Panc1 (cell line): ENCODE measurements at regions not wholly inside any gene's neighbourhood (a gene's known extent, or its start where the extent isn't known, plus 50 kb on each side); places are given as distances from the start of the nearest gene placed in this dataset.

Experiments used
- ATAC-seq: fragments of 200-7000 bp; cut with Tn5 transposase; 2 replicates; pipeline ENCODE4 v1.9.1; 2020; ENCODE audit warnings: mild to moderate bottlenecking, moderate library complexity
- BruUV-seq: library from RNA; stranded (reverse); fragments of 400-500 nt; replicated peaks from 2 replicates; lab custom pipeline; 2021; lab: Mats Ljungman, UMichigan
- CTCF ChIA-PET: fragments of 300-600 bp; sonication (Branson Sonifier 250); formaldehyde crosslinking; loops from one replicate; lab custom pipeline; 2022; ENCODE audit warnings: antibody characterized with exemption; lab: Charles Lee
- POLR2A ChIA-PET: fragments of 300-600 bp; sonication (Branson Sonifier 250); formaldehyde crosslinking; loops from one replicate; lab custom pipeline; 2022; ENCODE audit warnings: antibody characterized with exemption; lab: Charles Lee
- DNase-seq: peaks from one replicate; pipeline ENCODE4 v3.0.0-alpha.2; 2010; ENCODE audit warnings: low read depth, low spot score
- H3K27ac ChIP-seq: 2 replicates; pipeline ENCODE4 v1.5.1; 2011; ENCODE audit warnings: mild to moderate bottlenecking, low read length, inconsistent platforms
- H3K27me3 ChIP-seq: fragments of 200-500 bp; sonication (Bioruptor generic); 2 replicates; pipeline ENCODE4 v1.6.0; 2014; ENCODE audit warnings: low read length, inconsistent platforms; ENCODE audit not compliant: control insufficient read depth, insufficient read depth
- H3K36me3 ChIP-seq: fragments of 200-500 bp; sonication (Bioruptor generic); 2 replicates; pipeline ENCODE4 v1.5.1; 2014; ENCODE audit warnings: inconsistent platforms, mild to moderate bottlenecking, low read length, moderate library complexity; ENCODE audit not compliant: control insufficient read depth, insufficient read depth
- H3K4me1 ChIP-seq: 2 replicates; pipeline ENCODE4 v1.5.1; 2011; ENCODE audit warnings: inconsistent platforms, mild to moderate bottlenecking, low read length, moderate library complexity; ENCODE audit not compliant: control insufficient read depth, insufficient read depth
- H3K4me3 ChIP-seq, 2 experiments: 2 replicates each; pipeline ENCODE4 v1.5.1; 2011 to 2012; ENCODE audit warnings: low read depth in 2 of 2, low read length in 2 of 2, mild to moderate bottlenecking in 2 of 2, inconsistent platforms in 1 of 2, moderate library complexity in 1 of 2
- H3K9me3 ChIP-seq: fragments of 200-500 bp; sonication (Bioruptor generic); 2 replicates; pipeline ENCODE4 v1.5.1; 2014; ENCODE audit warnings: low read depth, mild to moderate bottlenecking, inconsistent platforms, low read length, moderate library complexity; ENCODE audit not compliant: control insufficient read depth, insufficient read depth
- CTCF ChIP-seq: fragments of 450-650 bp; IDR thresholded peaks from 2 replicates; pipeline ENCODE4 v1.5.1; 2017; ENCODE audit warnings: mild to moderate bottlenecking
- POLR2AphosphoS5 ChIP-seq: IDR thresholded peaks from 2 replicates; pipeline ENCODE4 v1.6.1; 2012; ENCODE audit warnings: mild to moderate bottlenecking, low read depth, low read length, moderate library complexity
- SIN3A ChIP-seq: IDR thresholded peaks from 2 replicates; pipeline ENCODE4 v1.6.1; 2012; ENCODE audit warnings: low read depth, mild to moderate bottlenecking, low read length, moderate library complexity, borderline replicate concordance; ENCODE audit not compliant: insufficient read depth
- TCF7L2 ChIP-seq: IDR thresholded peaks from 2 replicates; pipeline ENCODE4 v1.6.1; 2011; ENCODE audit warnings: mild to moderate bottlenecking, low read depth, low read length, inconsistent platforms
- in situ Hi-C: cut with HindIII; loops from 2 replicates; pipeline ENCODE4 v1.10.0; 2016; ENCODE audit warnings: low sequenced_read_pairs, low pct_unique_long_range_greater_than_20kb
- intact Hi-C: fragments of 100-400 bp; cut with micrococcal nuclease; formaldehyde crosslinking; loops from one replicate; pipeline ENCODE4 v1.10.0; 2022; ENCODE audit not compliant: unreplicated experiment
- TF ChIP-seq, protein P1 (sequence below), 2 experiments: IDR thresholded peaks; 2 replicates each; pipeline ENCODE4 v1.6.1; 2011 to 2012; ENCODE audit warnings: low read depth in 2 of 2, control low read depth in 1 of 2, low read length in 1 of 2, mild to moderate bottlenecking in 1 of 2, moderate library complexity in 1 of 2; ENCODE audit not compliant: insufficient read depth in 1 of 2

DNA sequence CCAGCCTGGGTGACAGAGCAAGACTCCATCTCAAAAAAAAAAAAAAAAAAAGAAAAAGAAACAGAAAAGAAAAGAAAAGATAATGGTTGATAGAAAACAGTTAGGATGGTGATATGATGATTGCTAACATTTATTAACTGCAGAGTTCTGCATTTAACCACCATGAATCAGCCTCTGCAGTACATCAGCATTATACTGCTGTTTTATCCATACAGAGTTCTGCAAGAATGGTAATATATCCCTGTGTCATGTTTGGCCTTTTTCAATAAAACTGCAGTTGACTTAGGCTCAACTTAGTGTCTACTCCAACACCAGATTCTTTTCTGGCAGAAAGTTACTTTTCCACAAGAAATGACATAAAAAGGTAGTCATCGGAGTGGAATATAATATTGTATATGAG lies 62.6 kb downstream of the DUSP6 start:
- intact Hi-C loops (no loop called here), in situ Hi-C loops (no loop called here)
- Histone ChIP-seq H3K27ac (no peak overlapping the region), H3K36me3 (no peaks in the 10 kb centered on the region), H3K4me3 (no peak overlapping the region), H3K27me3 (no peaks in the 10 kb centered on the region), H3K4me1 (no peaks in the 10 kb centered on the region), H3K9me3 (no peaks in the 10 kb centered on the region)
- no peak for DNase-seq
- no peak for ATAC-seq
- ChIA-PET CTCF (no interaction called here), POLR2A (interaction anchor here (0.7 kb wide), 1 partner anchor 148 kb away, joined by 10 read pairs; no protein-coding TSS in a partner anchor)
- BruUV-seq, result no TSS peak
- TF ChIP-seq TCF7L2 (no peak), CTCF (no peak), SIN3A (no peak), POLR2AphosphoS5 (no peak)
- TF ChIP-seq, protein P1, sequence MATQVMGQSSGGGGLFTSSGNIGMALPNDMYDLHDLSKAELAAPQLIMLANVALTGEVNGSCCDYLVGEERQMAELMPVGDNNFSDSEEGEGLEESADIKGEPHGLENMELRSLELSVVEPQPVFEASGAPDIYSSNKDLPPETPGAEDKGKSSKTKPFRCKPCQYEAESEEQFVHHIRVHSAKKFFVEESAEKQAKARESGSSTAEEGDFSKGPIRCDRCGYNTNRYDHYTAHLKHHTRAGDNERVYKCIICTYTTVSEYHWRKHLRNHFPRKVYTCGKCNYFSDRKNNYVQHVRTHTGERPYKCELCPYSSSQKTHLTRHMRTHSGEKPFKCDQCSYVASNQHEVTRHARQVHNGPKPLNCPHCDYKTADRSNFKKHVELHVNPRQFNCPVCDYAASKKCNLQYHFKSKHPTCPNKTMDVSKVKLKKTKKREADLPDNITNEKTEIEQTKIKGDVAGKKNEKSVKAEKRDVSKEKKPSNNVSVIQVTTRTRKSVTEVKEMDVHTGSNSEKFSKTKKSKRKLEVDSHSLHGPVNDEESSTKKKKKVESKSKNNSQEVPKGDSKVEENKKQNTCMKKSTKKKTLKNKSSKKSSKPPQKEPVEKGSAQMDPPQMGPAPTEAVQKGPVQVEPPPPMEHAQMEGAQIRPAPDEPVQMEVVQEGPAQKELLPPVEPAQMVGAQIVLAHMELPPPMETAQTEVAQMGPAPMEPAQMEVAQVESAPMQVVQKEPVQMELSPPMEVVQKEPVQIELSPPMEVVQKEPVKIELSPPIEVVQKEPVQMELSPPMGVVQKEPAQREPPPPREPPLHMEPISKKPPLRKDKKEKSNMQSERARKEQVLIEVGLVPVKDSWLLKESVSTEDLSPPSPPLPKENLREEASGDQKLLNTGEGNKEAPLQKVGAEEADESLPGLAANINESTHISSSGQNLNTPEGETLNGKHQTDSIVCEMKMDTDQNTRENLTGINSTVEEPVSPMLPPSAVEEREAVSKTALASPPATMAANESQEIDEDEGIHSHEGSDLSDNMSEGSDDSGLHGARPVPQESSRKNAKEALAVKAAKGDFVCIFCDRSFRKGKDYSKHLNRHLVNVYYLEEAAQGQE (IDR thresholded peaks at IDR 0.05; ENCODE audit: insufficient read depth in 1 of 2, low read depth in 2 of 2, low read length in 1 of 2), result no peak

DNA sequence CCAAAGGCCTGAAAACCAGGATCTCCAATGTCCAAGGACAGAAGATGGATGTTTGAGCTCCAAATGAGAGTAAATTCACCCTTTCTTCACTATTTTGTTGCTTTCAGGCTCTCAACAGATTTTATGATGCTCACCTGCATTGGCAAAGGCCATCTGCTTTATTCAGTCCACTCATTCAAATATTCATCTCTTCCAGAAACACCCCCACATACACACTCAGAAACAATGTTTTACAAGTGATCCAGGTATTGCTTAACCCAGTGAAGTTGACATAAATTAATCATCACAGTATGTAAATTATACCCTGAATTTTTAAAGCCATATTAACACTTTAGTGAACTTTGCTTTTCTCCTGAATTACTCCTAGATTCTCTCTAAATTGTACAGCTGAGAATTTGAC lies 63.3 kb downstream of the DUSP6 start:
- in situ Hi-C loops (no loop called here), intact Hi-C loops (no loop called here)
- no TSS peak for BruUV-seq
- Histone ChIP-seq H3K27ac (no peak overlapping the region), H3K36me3 (no peaks in the 10 kb centered on the region), H3K4me1 (no peaks in the 10 kb centered on the region), H3K4me3 (no peak overlapping the region), H3K27me3 (no peaks in the 10 kb centered on the region), H3K9me3 (no peaks in the 10 kb centered on the region)
- ChIA-PET CTCF (no interaction called here), POLR2A (interaction anchor here (0.6 to 0.7 kb wide), 2 partner anchors 44 to 149 kb away, joined by 3 to 10 read pairs; no protein-coding TSS in a partner anchor)
- DNase-seq (no peak), ATAC-seq (no peak)
- TF ChIP-seq CTCF (no peak), SIN3A (no peak)
- TF ChIP-seq, protein P1 (IDR thresholded peaks at IDR 0.05; ENCODE audit: insufficient read depth in 1 of 2, low read depth in 2 of 2, low read length in 1 of 2), result no peak
